Psoas muscle (tissue), 7 donors: ENCODE measurements at regions not wholly inside any gene's neighbourhood (a gene's known extent, or its start where the extent isn't known, plus 50 kb on each side); places are given as distances from the start of the nearest gene placed in this dataset.

Experiments used
- ATAC-seq, 4 donors: fragments of 200-7000 bp; cut with Tn5 transposase; one replicate each; pipeline ENCODE4 v1.9.1; 2020; ENCODE audit warnings: moderate library complexity in 3 of 4, mild to moderate bottlenecking in 2 of 4
- DNase-seq, 2 donors: peaks; one replicate each; pipeline ENCODE4 v3.0.0-alpha.2; 2020
- H3K27ac ChIP-seq: fragments of 200-600 bp; one replicate; pipeline ENCODE4 v1.8.0; 2022
- H3K27me3 ChIP-seq, 3 donors: fragments of 200-600 bp in 1 of 3; one replicate each; pipeline versions ENCODE4 v1.6.1 to v1.8.0; 2013 to 2022; ENCODE audit warnings: low read length in 2 of 3, mild to moderate bottlenecking in 2 of 3, moderate library complexity in 1 of 3; ENCODE audit not compliant: insufficient read depth in 3 of 3
- H3K36me3 ChIP-seq, 2 donors: fragments of 200-600 bp in 1 of 2; one replicate each; pipeline versions ENCODE4 v1.6.1 to v1.8.0; 2013 to 2022; ENCODE audit warnings: low read depth in 1 of 2, mild to moderate bottlenecking in 1 of 2, moderate library complexity in 1 of 2; ENCODE audit not compliant: insufficient read depth in 1 of 2
- H3K4me1 ChIP-seq: fragments of 200-600 bp; one replicate; pipeline ENCODE4 v1.8.0; 2022
- H3K4me3 ChIP-seq: fragments of 200-600 bp; one replicate; pipeline ENCODE4 v1.8.0; 2022; ENCODE audit warnings: mild to moderate bottlenecking
- H3K9me3 ChIP-seq: fragments of 200-600 bp; one replicate; pipeline ENCODE4 v1.8.0; 2022
- WGBS, 3 donors: extraction: QIAGEN DNeasy Blood & Tissue Kit; methylation state at CpG; one replicate each; pipeline versions ENCODE4 v1.1.6 to v1.1.7; 2013; 5-methylcytosine and 5-hydroxymethylcytosine counted together
- intact Hi-C, 2 donors: fragments of 100-400 bp; cut with DNase I; formaldehyde crosslinking; loops; one replicate each; pipeline versions ENCODE4 v1.11.0 to v1.14.2; 2022
- TF ChIP-seq, protein P1 (sequence below): fragments of 200-600 bp; IDR thresholded peaks from one replicate; pipeline ENCODE4 v1.8.0; 2022; ENCODE audit warnings: antibody characterized with exemption
- donor health status: healthy with polysubstance abuse.
- donor health status: DM: no; HTN: no; CAD: no; lungs with moderate emphysema.
- donor health status: Bipolar disorder and iron deficiency.
- donor health status: healthy.
- donor health status: DM: yes; HTN: yes; CAD: no.
- donor health status: DM: no; HTN: no; CAD: no.
- donor health status: DM: yes; HTN: yes; CAD: no.

DNA sequence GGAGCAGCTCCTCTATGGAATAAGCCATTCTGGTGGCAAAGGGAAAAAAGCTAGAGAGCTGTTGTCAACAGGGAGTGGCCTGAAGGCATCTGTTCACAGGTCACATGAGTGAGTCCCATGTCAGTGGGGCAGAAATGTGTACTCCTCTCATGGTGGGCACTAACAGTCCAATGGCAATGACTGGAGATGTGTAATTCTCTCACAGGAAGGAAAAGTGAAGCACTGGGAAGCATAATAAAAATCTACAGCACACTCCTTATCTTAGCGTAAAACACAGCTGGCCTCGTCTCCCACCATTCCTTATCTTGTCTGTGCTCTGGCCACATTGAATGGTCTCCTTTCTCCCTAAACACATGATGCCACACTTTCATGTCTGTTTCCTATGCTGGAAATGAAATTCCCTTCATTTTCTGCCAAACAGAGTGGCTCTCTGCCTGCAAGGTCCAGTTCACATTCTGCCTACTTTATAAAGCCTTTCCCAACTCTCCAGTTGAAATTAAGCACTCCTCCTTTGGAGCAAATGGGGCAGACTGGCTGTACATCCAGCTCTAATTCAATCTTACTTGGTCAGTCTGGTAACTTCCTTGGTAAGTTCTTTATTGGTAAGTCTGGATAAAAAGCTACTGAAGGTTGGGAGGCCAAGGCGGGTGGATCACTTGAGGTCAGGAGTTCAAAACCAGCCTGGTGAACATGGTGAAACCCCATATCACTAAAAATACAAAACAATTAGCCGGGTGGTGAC is 139.8 kb downstream of the RPL22L1 start:
- ATAC-seq (no peak), DNase-seq (no peak)
- H3K27ac ChIP-seq, result no peak overlapping the region
- whole genome bisulfite sequencing, 3 donors, result 81 to 87% (median 86%) methylated on average over 4 of the region's 4 CpGs
- no peaks in the 10 kb centered on the region for H3K36me3 ChIP-seq
- no peak overlapping the region for H3K4me3 ChIP-seq
- intact Hi-C loops, result no loop called here
- H3K9me3 ChIP-seq, result no peaks in the 10 kb centered on the region
- H3K4me1 ChIP-seq, result no peaks in the 10 kb centered on the region
- peaks cover 0 to 6% (median 2%) of the 10 kb centered on the region in 3 donors for H3K27me3 ChIP-seq
- TF ChIP-seq, protein P1, sequence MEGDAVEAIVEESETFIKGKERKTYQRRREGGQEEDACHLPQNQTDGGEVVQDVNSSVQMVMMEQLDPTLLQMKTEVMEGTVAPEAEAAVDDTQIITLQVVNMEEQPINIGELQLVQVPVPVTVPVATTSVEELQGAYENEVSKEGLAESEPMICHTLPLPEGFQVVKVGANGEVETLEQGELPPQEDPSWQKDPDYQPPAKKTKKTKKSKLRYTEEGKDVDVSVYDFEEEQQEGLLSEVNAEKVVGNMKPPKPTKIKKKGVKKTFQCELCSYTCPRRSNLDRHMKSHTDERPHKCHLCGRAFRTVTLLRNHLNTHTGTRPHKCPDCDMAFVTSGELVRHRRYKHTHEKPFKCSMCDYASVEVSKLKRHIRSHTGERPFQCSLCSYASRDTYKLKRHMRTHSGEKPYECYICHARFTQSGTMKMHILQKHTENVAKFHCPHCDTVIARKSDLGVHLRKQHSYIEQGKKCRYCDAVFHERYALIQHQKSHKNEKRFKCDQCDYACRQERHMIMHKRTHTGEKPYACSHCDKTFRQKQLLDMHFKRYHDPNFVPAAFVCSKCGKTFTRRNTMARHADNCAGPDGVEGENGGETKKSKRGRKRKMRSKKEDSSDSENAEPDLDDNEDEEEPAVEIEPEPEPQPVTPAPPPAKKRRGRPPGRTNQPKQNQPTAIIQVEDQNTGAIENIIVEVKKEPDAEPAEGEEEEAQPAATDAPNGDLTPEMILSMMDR, result no peak

DNA sequence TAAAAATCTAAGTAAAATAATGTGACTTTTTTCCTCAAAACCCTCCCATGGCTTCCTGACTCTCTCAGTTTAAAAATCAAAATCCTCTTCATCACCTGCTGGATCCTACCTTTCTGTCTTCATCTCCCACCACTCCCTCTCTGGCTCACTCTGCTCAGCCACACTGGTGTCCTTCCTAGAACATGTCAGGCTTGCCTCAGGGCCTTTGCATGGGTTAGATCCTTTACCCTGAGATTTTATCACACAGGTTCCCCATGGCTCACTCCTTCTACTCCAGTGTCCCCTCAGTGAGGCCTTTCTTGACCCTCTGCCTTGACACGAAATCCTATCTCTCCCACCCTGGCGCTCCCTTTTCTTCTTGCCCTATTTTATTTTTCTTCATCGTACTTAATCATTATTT is 141.8 kb downstream of the RPL22L1 start:
- Histone ChIP-seq H3K27me3 (peaks cover 0 to 6% (median 2%) of the 10 kb centered on the region in 3 donors), H3K9me3 (no peaks in the 10 kb centered on the region), H3K36me3 (no peaks in the 10 kb centered on the region), H3K4me1 (no peaks in the 10 kb centered on the region), H3K27ac (no peak overlapping the region), H3K4me3 (no peak overlapping the region)
- TF ChIP-seq, protein P1, result no peak
- DNase-seq (no peak), ATAC-seq (no peak)
- intact Hi-C loops, result no loop called here
- WGBS, 3 donors, result 87 to 93% (median 90%) methylated on average over 3 of the region's 3 CpGs

- WGBS, 3 donors, result 92 to 96% (median 92%) methylated on average over 3 of the region's 3 CpGs
- no peak overlapping the region for H3K4me3 ChIP-seq
- no peaks in the 10 kb centered on the region for H3K36me3 ChIP-seq
- ATAC-seq (no peak), DNase-seq (no peak)
- TF ChIP-seq, protein P1, result no peak
- no peaks in the 10 kb centered on the region for H3K4me1 ChIP-seq
- H3K27me3 ChIP-seq, result peaks cover 0 to 6% (median 2%) of the 10 kb centered on the region in 3 donors
- H3K27ac ChIP-seq, result no peak overlapping the region
- H3K9me3 ChIP-seq, result no peaks in the 10 kb centered on the region
- intact Hi-C loops, result no loop called here
Observed at GRCh38 chr3:170727754-170728153, 141.9 kb upstream of the SLC7A14 start.

GRCh38 chr3:170726976-170727661 is 141.2 kb upstream of the SLC7A14 start:
- Histone ChIP-seq H3K27ac (no peak overlapping the region), H3K27me3 (peaks cover 0 to 6% (median 2%) of the 10 kb centered on the region in 3 donors), H3K36me3 (no peaks in the 10 kb centered on the region), H3K4me3 (no peak overlapping the region), H3K9me3 (no peaks in the 10 kb centered on the region), H3K4me1 (no peaks in the 10 kb centered on the region)
- intact Hi-C loops, result no loop called here
- DNase-seq (no peak), ATAC-seq (no peak)
- TF ChIP-seq, protein P1, result no peak
- WGBS, 3 donors, result 52 to 68% (median 53%) methylated on average over 2 of the region's 2 CpGs
